ENCODE measurements at regions not wholly inside any gene's neighbourhood (a gene's known extent, or its start where the extent isn't known, plus 50 kb on each side); places are given as distances from the start of the nearest gene placed in this dataset.

GRCh38 chr7:109284943-109285342 lies 715.3 kb downstream of the DNAJB9 start:
- TF ChIP-seq ZNF274 (IDR thresholded peaks at IDR 0.05; ENCODE audit: low read depth, low read length) (no peak), YY1 (IDR thresholded peaks at IDR 0.05; ENCODE audit: insufficient read depth, insufficient read length) (no peak), SUZ12 (IDR thresholded peaks at IDR 0.05; ENCODE audit: extremely low read depth, insufficient read depth, insufficient read length) (no peak)
